ENCODE measurements at regions not wholly inside any gene's neighbourhood (a gene's known extent, or its start where the extent isn't known, plus 50 kb on each side); places are given as distances from the start of the nearest gene placed in this dataset.

DNA sequence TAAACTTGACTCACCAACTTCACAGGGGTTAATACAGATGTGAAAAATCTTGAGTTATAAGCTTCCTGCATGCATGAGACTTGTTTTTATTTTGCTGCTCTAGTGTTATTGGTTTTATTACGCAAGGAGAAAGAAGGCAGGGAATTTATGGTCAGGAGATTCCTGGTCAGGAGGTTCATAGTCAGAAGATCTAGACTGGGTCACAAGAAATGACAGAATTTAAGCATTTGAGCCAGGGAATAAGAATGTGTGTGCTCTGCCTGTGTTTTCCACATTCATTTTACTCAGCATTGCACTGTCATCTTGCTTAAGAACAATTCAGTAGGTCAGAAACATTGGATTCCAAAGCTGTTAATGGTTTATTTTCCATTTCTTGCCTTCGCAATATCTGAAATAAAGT, 2522.1 kb downstream of the ARAP2 start:
- no peaks in the 10 kb centered on the region for H3K4me1 Mint-ChIP-seq (ENCODE audit: low read depth, unreplicated experiment)
- TF ChIP-seq, protein P1, sequence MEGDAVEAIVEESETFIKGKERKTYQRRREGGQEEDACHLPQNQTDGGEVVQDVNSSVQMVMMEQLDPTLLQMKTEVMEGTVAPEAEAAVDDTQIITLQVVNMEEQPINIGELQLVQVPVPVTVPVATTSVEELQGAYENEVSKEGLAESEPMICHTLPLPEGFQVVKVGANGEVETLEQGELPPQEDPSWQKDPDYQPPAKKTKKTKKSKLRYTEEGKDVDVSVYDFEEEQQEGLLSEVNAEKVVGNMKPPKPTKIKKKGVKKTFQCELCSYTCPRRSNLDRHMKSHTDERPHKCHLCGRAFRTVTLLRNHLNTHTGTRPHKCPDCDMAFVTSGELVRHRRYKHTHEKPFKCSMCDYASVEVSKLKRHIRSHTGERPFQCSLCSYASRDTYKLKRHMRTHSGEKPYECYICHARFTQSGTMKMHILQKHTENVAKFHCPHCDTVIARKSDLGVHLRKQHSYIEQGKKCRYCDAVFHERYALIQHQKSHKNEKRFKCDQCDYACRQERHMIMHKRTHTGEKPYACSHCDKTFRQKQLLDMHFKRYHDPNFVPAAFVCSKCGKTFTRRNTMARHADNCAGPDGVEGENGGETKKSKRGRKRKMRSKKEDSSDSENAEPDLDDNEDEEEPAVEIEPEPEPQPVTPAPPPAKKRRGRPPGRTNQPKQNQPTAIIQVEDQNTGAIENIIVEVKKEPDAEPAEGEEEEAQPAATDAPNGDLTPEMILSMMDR (IDR thresholded peaks at IDR 0.05; ENCODE audit: insufficient read depth in 1 of 2, low read depth in 1 of 2, low read length in 1 of 2, severe bottlenecking in 1 of 2, unreplicated experiment in 1 of 2), result no peak
- no peaks in the 10 kb centered on the region for H3K4me1 ChIP-seq
- no TSS peak for BruUV-seq (replicated peaks)
- H3K27me3 ChIP-seq (replicated peaks; ENCODE audit: control insufficient read depth, insufficient read depth, low read length), result no peaks in the 10 kb centered on the region
- no peak overlapping the region for H3K4me3 Mint-ChIP-seq (ENCODE audit: unreplicated experiment)
- no peak overlapping the region for H3K4me3 ChIP-seq (ENCODE audit: low read depth, low read length)
- no peaks in the 10 kb centered on the region for H3K9me3 ChIP-seq
- H3K36me3 ChIP-seq (ENCODE audit: control insufficient read depth, insufficient read depth, low read length), result no peaks in the 10 kb centered on the region
- ChIA-PET POLR2A (no interaction called here), CTCF (no interaction called here)
- DNase-seq, result no peak
- peaks cover 3% of the 10 kb centered on the region for H3K27me3 Mint-ChIP-seq (ENCODE audit: insufficient read depth, unreplicated experiment)
- intact Hi-C loops (cut with micrococcal nuclease; ENCODE audit: unreplicated experiment), result no loop called here
- H3K27ac Mint-ChIP-seq (ENCODE audit: unreplicated experiment), result no peak overlapping the region
- H3K36me3 Mint-ChIP-seq (ENCODE audit: insufficient read depth, unreplicated experiment), result no peaks in the 10 kb centered on the region
- H3K9me3 Mint-ChIP-seq (ENCODE audit: unreplicated experiment), result no peaks in the 10 kb centered on the region

DNA sequence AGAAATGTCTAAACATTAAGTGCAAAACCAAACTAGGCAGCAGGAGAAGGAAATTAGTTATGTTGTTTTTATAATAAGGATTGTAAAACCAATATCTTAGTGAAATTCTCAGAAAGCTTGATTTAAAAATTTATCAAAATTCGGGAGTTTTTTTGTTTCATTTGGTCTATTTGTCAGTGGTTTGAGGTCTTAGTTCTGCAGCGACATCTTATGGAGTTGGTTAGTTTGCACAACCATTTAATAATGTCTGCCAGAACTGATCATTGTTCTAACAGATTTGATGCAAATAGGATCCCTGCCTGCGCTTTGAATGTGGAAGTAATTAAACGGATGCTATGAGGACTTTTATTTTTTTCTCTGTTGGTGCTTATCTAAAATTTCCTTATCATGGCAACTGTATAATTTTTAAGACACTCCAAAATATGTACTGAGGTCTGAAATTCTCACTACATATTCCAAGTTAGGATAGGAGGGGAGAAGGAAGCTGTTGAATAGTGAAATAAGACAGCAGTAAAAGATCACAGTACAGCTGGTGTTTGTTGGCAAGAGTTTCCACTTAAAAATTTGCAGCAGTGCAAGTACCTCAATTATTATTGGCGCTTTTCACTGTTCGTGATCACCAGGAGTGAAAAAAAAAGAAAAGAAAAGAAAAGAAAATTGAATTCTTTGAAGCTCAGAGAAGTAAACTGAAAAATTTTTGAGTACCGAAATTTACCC, 2521.4 kb downstream of the ARAP2 start:
- Histone ChIP-seq H3K4me1 (no peaks in the 10 kb centered on the region), H3K27me3 (replicated peaks; ENCODE audit: control insufficient read depth, insufficient read depth, low read length) (no peaks in the 10 kb centered on the region), H3K36me3 (ENCODE audit: control insufficient read depth, insufficient read depth, low read length) (no peaks in the 10 kb centered on the region), H3K9me3 (no peaks in the 10 kb centered on the region), H3K4me3 (ENCODE audit: low read depth, low read length) (no peak overlapping the region)
- POLR2A ChIA-PET, result no interaction called here
- Mint-ChIP-seq H3K9me3 (ENCODE audit: unreplicated experiment) (no peaks in the 10 kb centered on the region), H3K4me3 (ENCODE audit: unreplicated experiment) (no peak overlapping the region), H3K4me1 (ENCODE audit: low read depth, unreplicated experiment) (no peaks in the 10 kb centered on the region), H3K27me3 (ENCODE audit: insufficient read depth, unreplicated experiment) (peaks cover 3% of the 10 kb centered on the region), H3K27ac (ENCODE audit: unreplicated experiment) (no peak overlapping the region), H3K36me3 (ENCODE audit: insufficient read depth, unreplicated experiment) (no peaks in the 10 kb centered on the region)
- TF ChIP-seq, protein P1 (IDR thresholded peaks at IDR 0.05; ENCODE audit: insufficient read depth in 1 of 2, low read depth in 1 of 2, low read length in 1 of 2, severe bottlenecking in 1 of 2, unreplicated experiment in 1 of 2), result no peak
- no peak for DNase-seq
- intact Hi-C loops (cut with micrococcal nuclease; ENCODE audit: unreplicated experiment), result no loop called here
- BruUV-seq (replicated peaks), result no TSS peak
- CTCF ChIA-PET, result no interaction called here

DNA sequence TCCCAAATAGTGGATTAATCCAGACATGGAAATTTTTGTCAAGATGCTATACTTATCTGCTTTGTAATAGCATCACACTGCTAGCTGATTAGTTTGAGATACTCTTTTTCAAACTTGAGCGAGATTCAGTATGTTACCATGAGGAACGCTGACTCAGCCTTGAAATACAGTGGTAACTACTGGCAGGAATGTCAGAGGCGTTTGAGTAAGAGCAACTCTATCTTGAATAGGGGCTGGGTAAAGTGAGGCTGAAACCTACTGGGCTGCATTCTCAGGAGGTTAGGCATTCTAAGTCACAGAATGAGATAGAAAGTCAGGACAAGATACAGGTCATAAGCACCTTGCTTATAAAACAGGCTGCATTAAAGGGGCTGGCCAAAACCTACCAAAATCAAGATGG, 2519.6 kb downstream of the ARAP2 start:
- POLR2A ChIA-PET, result no interaction called here
- Mint-ChIP-seq H3K27me3 (ENCODE audit: insufficient read depth, unreplicated experiment) (peaks cover 3% of the 10 kb centered on the region), H3K9me3 (ENCODE audit: unreplicated experiment) (no peaks in the 10 kb centered on the region), H3K4me1 (ENCODE audit: low read depth, unreplicated experiment) (no peaks in the 10 kb centered on the region), H3K36me3 (ENCODE audit: insufficient read depth, unreplicated experiment) (no peaks in the 10 kb centered on the region), H3K4me3 (ENCODE audit: unreplicated experiment) (no peak overlapping the region), H3K27ac (ENCODE audit: unreplicated experiment) (no peak overlapping the region)
- no peaks in the 10 kb centered on the region for H3K9me3 ChIP-seq
- CTCF ChIA-PET, result no interaction called here
- no peaks in the 10 kb centered on the region for H3K4me1 ChIP-seq
- TF ChIP-seq, protein P1 (IDR thresholded peaks at IDR 0.05; ENCODE audit: insufficient read depth in 1 of 2, low read depth in 1 of 2, low read length in 1 of 2, severe bottlenecking in 1 of 2, unreplicated experiment in 1 of 2), result no peak
- no TSS peak for BruUV-seq (replicated peaks)
- intact Hi-C loops (cut with micrococcal nuclease; ENCODE audit: unreplicated experiment), result no loop called here
- no peak overlapping the region for H3K4me3 ChIP-seq (ENCODE audit: low read depth, low read length)
- H3K27me3 ChIP-seq (replicated peaks; ENCODE audit: control insufficient read depth, insufficient read depth, low read length), result no peaks in the 10 kb centered on the region
- H3K36me3 ChIP-seq (ENCODE audit: control insufficient read depth, insufficient read depth, low read length), result no peaks in the 10 kb centered on the region
- no peak for DNase-seq

Measured in Caco-2 (cell line).